Pancreas (tissue), 10 donors: ENCODE measurements at regions not wholly inside any gene's neighbourhood (a gene's known extent, or its start where the extent isn't known, plus 50 kb on each side); places are given as distances from the start of the nearest gene placed in this dataset.
"Not testable (repeated sequence)": the region's sequence is repeated elsewhere in the genome, so short reads cannot be mapped to it uniquely, and the experiment has no call there.

Experiments
- ATAC-seq, 4 donors: fragments of 200-7000 bp; cut with Tn5 transposase; one replicate each; pipeline versions ENCODE4 v1.8.0 to v1.9.1; 2020; ENCODE audit warnings: mild to moderate bottlenecking in 4 of 4, moderate library complexity in 4 of 4
- DNase-seq, 6 donors: peaks; one replicate each; pipeline ENCODE4 v3.0.0-alpha.2; 2020
- FAIRE-seq: peaks from 2 replicates; lab custom pipeline; 2012; peaks lifted over from hg19 to GRCh38; lab: Jason Lieb, UNC
- H3K27ac ChIP-seq, 4 donors: fragments of 200-600 bp; sonication (generic); 1 replicate in 3 of 4; 2 replicates in 1 of 4; pipeline versions ENCODE4 v1.5.0 to v1.8.0; 2020
- H3K27me3 ChIP-seq, 4 donors: fragments of 200-600 bp; one replicate each; pipeline ENCODE4 v1.8.0; 2021
- H3K36me3 ChIP-seq, 3 donors: fragments of 200-600 bp; sonication (generic) in 1 of 3; one replicate each; pipeline versions ENCODE4 v1.5.0 to v1.8.0; 2020 to 2021
- H3K4me1 ChIP-seq, 3 donors: fragments of 200-600 bp; one replicate each; pipeline ENCODE4 v1.8.0; 2021
- H3K4me3 ChIP-seq, 4 donors: fragments of 200-600 bp; sonication (generic) in 2 of 4; one replicate each; pipeline versions ENCODE4 v1.5.0 to v1.8.0; 2020 to 2021
- H3K9me3 ChIP-seq, 4 donors: fragments of 200-600 bp; one replicate each; pipeline ENCODE4 v1.8.0; 2021
- WGBS, 2 donors: extraction: QIAGEN DNeasy Blood & Tissue Kit; methylation state at CpG; one replicate each; pipeline ENCODE4 v1.1.7; 2013; 5-methylcytosine and 5-hydroxymethylcytosine counted together
- intact Hi-C, 3 donors: fragments of 100-400 bp; cut with DNase I; formaldehyde crosslinking; loops; one replicate each; pipeline versions ENCODE4 v1.11.1 to v1.14.2; 2022
- TF ChIP-seq, protein P1 (sequence below), 4 donors: fragments of 200-600 bp; sonication (generic) in 3 of 4; IDR thresholded peaks; one replicate each; pipeline versions ENCODE4 v1.5.0 to v1.8.0; 2021; ENCODE audit warnings: antibody characterized with exemption in 4 of 4
- donor health status: healthy with polysubstance abuse.
- donor health status: DM: no; HTN: no; CAD: no; lungs with moderate emphysema.
- donor health status: DM: no; HTN: no; CAD: no.
- donor health status: control.
- donor health status: control.
- donor health status: Bipolar disorder and iron deficiency.
- donor health status: DM: yes; HTN: yes; CAD: no.
- donor health status: DM: no; HTN: no; CAD: no.
- donor health status: DM: no; HTN: no; CAD: no.
- donor health status: DM: yes; HTN: yes; CAD: no.

DNA sequence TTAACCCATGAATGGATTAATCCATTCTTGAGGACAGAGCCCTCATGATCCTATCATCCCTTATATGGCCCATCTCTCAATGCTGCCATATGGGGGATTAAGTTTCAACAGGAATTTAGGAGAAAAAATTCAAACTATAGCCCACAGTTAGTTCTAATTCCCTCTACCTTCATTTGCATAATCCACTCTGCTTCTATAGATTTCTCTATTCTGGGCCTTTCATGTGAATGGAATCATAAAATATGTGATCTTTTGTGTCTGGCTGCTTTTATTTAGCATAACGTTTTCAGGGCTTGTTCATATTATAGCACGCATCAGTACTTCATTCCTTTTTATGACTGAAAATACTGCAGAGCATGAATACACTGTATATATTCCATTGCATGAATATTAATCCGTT lies 55.4 kb downstream of the CTSL start:
- DNase-seq (no peak), ATAC-seq (no peak), FAIRE-seq (no peak)
- no peaks in the 10 kb centered on the region for H3K27me3 ChIP-seq
- WGBS, 2 donors = 81 to 87% methylated on average over 3 of the region's 3 CpGs
- intact Hi-C loops = no loop called here
- H3K4me3 ChIP-seq = no peak overlapping the region
- H3K36me3 ChIP-seq = no peaks in the 10 kb centered on the region
- H3K9me3 ChIP-seq = no peaks in the 10 kb centered on the region
- TF ChIP-seq, protein P1, sequence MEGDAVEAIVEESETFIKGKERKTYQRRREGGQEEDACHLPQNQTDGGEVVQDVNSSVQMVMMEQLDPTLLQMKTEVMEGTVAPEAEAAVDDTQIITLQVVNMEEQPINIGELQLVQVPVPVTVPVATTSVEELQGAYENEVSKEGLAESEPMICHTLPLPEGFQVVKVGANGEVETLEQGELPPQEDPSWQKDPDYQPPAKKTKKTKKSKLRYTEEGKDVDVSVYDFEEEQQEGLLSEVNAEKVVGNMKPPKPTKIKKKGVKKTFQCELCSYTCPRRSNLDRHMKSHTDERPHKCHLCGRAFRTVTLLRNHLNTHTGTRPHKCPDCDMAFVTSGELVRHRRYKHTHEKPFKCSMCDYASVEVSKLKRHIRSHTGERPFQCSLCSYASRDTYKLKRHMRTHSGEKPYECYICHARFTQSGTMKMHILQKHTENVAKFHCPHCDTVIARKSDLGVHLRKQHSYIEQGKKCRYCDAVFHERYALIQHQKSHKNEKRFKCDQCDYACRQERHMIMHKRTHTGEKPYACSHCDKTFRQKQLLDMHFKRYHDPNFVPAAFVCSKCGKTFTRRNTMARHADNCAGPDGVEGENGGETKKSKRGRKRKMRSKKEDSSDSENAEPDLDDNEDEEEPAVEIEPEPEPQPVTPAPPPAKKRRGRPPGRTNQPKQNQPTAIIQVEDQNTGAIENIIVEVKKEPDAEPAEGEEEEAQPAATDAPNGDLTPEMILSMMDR (IDR thresholded peaks at IDR 0.05) = no peak
- H3K4me1 ChIP-seq = no peaks in the 10 kb centered on the region
- no peak overlapping the region for H3K27ac ChIP-seq

DNA sequence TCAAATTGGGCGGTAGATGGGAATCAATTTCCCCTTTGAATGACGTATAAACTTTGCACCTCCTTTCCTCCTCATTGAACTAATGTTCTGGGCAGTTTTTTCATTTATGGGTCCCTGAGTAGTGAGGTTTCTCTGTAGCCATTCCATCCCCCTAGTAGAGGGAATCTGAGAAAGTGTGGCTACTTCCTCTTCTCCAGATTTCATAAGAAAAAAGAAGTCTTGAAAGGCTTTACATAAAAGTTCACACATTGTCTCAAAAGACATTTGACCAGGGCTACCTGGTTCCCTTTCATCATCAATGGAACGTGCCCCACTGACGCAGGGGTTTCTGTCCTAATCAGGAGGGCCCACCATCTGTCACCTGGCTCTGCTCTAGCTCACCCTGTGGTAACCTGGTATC lies 57.3 kb downstream of the CTSL start:
- intact Hi-C loops = no loop called here
- Histone ChIP-seq H3K9me3 (no peaks in the 10 kb centered on the region), H3K36me3 (no peaks in the 10 kb centered on the region), H3K4me3 (no peak overlapping the region), H3K27me3 (no peaks in the 10 kb centered on the region), H3K4me1 (no peaks in the 10 kb centered on the region), H3K27ac (no peak overlapping the region)
- WGBS, 2 donors = 87 to 90% methylated on average over 4 of the region's 4 CpGs
- FAIRE-seq (no peak), DNase-seq (no peak), ATAC-seq (no peak)
- TF ChIP-seq, protein P1 (IDR thresholded peaks at IDR 0.05) = no peak

DNA sequence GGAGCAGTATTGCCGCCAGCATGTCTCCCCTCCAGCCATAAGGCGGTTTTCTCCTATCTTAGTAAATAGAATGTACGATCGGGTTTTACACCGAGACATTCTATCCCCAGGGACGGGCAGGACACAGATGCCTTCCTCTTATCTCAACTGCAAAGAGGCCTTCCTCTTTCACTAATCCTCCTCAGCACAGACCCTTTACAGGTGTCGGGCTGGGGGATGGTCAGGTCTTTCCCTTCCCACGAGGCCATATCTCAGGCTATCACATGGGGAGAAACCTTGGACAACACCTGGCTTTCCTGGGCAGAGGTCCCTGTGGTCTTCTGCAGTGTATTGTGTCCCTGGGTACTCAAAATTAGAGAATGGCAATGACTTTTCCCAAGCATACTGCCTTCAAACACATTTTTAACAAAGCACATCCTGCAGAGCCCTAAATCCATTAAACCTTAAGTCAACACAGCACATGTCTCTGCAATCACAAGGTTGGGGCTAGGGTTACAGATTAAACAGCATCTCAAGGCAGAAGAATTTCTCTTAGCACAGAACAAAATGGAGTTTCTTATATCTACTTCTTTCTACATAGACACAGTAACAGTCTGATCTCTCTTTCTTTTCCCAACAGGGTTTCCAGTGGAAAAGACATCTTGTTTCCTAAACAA lies 59.5 kb downstream of the CTSL start:
- H3K4me1 ChIP-seq, H3K27me3 ChIP-seq, H3K9me3 ChIP-seq, H3K27ac ChIP-seq, H3K36me3 ChIP-seq, intact Hi-C loops, H3K4me3 ChIP-seq, ATAC-seq, DNase-seq, FAIRE-seq: not testable (repeated sequence)
- WGBS, 2 donors = 68 to 76% methylated on average over 7 to 8 of the region's 8 CpGs

- no peaks in the 10 kb centered on the region for H3K27me3 ChIP-seq
- intact Hi-C loops = no loop called here
Observed at GRCh38 chr9:87786423-87786822, 60.5 kb downstream of the CTSL start.

GRCh38 chr9:87786876-87787275 lies 61.0 kb downstream of the CTSL start:
- no peak for FAIRE-seq

More at GRCh38 chr9:87786423-87786822, 60.5 kb downstream of the CTSL start:
- ATAC-seq = no peak
- whole genome bisulfite sequencing, 2 donors = 79 to 81% methylated on average over 2 of the region's 2 CpGs
- Histone ChIP-seq H3K36me3 (no peaks in the 10 kb centered on the region), H3K9me3 (no peaks in the 10 kb centered on the region), H3K4me3 (no peak overlapping the region), H3K4me1 (no peaks in the 10 kb centered on the region), H3K27ac (no peak overlapping the region)
- TF ChIP-seq, protein P1 (IDR thresholded peaks at IDR 0.05) = no peak
- no peak for DNase-seq
- no peak for FAIRE-seq

More at GRCh38 chr9:87786876-87787275, 61.0 kb downstream of the CTSL start:
- ATAC-seq (no peak), DNase-seq (no peak)
- H3K27ac ChIP-seq = no peak overlapping the region
- TF ChIP-seq, protein P1 (IDR thresholded peaks at IDR 0.05) = no peak
- no peaks in the 10 kb centered on the region for H3K36me3 ChIP-seq
- no peaks in the 10 kb centered on the region for H3K4me1 ChIP-seq
- H3K9me3 ChIP-seq = no peaks in the 10 kb centered on the region
- WGBS, 2 donors = 56 to 60% methylated on average over 2 of the region's 2 CpGs
- H3K4me3 ChIP-seq = no peak overlapping the region
- H3K27me3 ChIP-seq = no peaks in the 10 kb centered on the region
- intact Hi-C loops = no loop called here
